ENCODE measurements at regions not wholly inside any gene's neighbourhood (a gene's known extent, or its start where the extent isn't known, plus 50 kb on each side); places are given as distances from the start of the nearest gene placed in this dataset.

GRCh38 chr2:74745766-74746165, 88.2 kb upstream of the HK2 start:
- no peak overlapping the region for H3K4me3 ChIP-seq (ENCODE audit: low read depth, low read length)
- no peak for TF ChIP-seq CTCF (IDR thresholded peaks at IDR 0.05; ENCODE audit: insufficient read depth, low read depth, low read length, missing control alignments)
- no peak for DNase-seq (ENCODE audit: low read depth)

- no peak overlapping the region for H3K4me3 ChIP-seq (ENCODE audit: low read depth, low read length)
- TF ChIP-seq CTCF (IDR thresholded peaks at IDR 0.05; ENCODE audit: insufficient read depth, low read depth, low read length, missing control alignments), result no peak
- DNase-seq (ENCODE audit: low read depth), result no peak
These were observed 87.4 kb upstream of the HK2 start for GRCh38 chr2:74746480-74746879.

- H3K4me3 ChIP-seq (ENCODE audit: low read depth, low read length), result no peak overlapping the region
- no peak for DNase-seq (ENCODE audit: low read depth)
- TF ChIP-seq CTCF (IDR thresholded peaks at IDR 0.05; ENCODE audit: insufficient read depth, low read depth, low read length, missing control alignments), result no peak
These were observed 86.4 kb upstream of the HK2 start for GRCh38 chr2:74747411-74748080.

- DNase-seq (ENCODE audit: low read depth), result no peak
- no peak for TF ChIP-seq CTCF (IDR thresholded peaks at IDR 0.05; ENCODE audit: insufficient read depth, low read depth, low read length, missing control alignments)
These were observed 85.3 kb upstream of the HK2 start for GRCh38 chr2:74748665-74749064.

GRCh38 chr2:74749432-74749831, 84.5 kb upstream of the HK2 start:
- DNase-seq (ENCODE audit: low read depth), result no peak
- TF ChIP-seq CTCF (IDR thresholded peaks at IDR 0.05; ENCODE audit: insufficient read depth, low read depth, low read length, missing control alignments), result no peak
- no peak overlapping the region for H3K4me3 ChIP-seq (ENCODE audit: low read depth, low read length)

More at GRCh38 chr2:74748665-74749064, 85.3 kb upstream of the HK2 start:
- H3K4me3 ChIP-seq (ENCODE audit: low read depth, low read length), result no peak overlapping the region

- no peak overlapping the region for H3K4me3 ChIP-seq (ENCODE audit: low read depth, low read length)
- no peak for DNase-seq (ENCODE audit: low read depth)
- TF ChIP-seq CTCF (IDR thresholded peaks at IDR 0.05; ENCODE audit: insufficient read depth, low read depth, low read length, missing control alignments), result no peak
These were observed 81.7 kb upstream of the HK2 start for GRCh38 chr2:74751981-74752851.
